Esophagus muscularis mucosa (tissue), 3 donors: ENCODE measurements at regions not wholly inside any gene's neighbourhood (a gene's known extent, or its start where the extent isn't known, plus 50 kb on each side); places are given as distances from the start of the nearest gene placed in this dataset.

ENCODE experiments used
- CTCF ChIP-seq, 3 experiments: fragments of 200-600 bp in 2 of 3; fragments of 450-650 bp in 1 of 3; sonication (generic) in 2 of 3; IDR thresholded peaks; one replicate each; pipeline ENCODE4 v1.5.1; 2017 to 2019; ENCODE audit warnings: antibody characterized with exemption in 3 of 3, mild to moderate bottlenecking in 2 of 3, moderate library complexity in 1 of 3
- POLR2A ChIP-seq: fragments of 450-650 bp; IDR thresholded peaks from one replicate; pipeline ENCODE4 v1.6.1; 2017; ENCODE audit warnings: antibody characterized with exemption, moderate library complexity, mild to moderate bottlenecking, low read depth
- POLR2AphosphoS5 ChIP-seq, 2 donors: sonication (generic); formaldehyde crosslinking; IDR thresholded peaks; one replicate each; pipeline ENCODE4 v1.6.1; 2017; ENCODE audit warnings: antibody characterized with exemption in 2 of 2

- TF ChIP-seq POLR2A: no peak
- no peak for TF ChIP-seq CTCF (IDR thresholded peaks at IDR 0.05)
- no peak for TF ChIP-seq POLR2AphosphoS5 (IDR thresholded peaks at IDR 0.05)
Observed at GRCh38 chr6:78511009-78511408, 356.3 kb upstream of the IRAK1BP1 start.
